ENCODE measurements at regions not wholly inside any gene's neighbourhood (a gene's known extent, or its start where the extent isn't known, plus 50 kb on each side); places are given as distances from the start of the nearest gene placed in this dataset.

DNA sequence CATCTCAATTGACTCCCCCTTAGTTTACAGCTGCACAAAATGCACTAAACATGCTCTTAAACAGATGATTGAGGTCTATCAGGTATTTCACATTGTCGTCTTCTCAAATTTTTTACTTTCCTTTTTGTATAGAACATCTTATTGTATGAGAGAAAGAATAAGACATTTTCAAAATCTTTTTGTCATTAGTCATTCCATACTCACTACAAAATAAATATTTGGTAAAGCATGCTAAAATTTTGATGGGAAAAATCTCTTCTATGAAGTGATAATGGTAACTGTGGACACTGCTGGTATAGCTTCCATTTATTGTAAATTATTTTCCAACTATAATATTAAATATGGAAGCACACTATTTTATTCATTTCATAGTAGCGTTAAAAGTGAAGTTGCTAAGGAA is 185.6 kb upstream of the FSTL5 start:
- TF ChIP-seq, protein P1, sequence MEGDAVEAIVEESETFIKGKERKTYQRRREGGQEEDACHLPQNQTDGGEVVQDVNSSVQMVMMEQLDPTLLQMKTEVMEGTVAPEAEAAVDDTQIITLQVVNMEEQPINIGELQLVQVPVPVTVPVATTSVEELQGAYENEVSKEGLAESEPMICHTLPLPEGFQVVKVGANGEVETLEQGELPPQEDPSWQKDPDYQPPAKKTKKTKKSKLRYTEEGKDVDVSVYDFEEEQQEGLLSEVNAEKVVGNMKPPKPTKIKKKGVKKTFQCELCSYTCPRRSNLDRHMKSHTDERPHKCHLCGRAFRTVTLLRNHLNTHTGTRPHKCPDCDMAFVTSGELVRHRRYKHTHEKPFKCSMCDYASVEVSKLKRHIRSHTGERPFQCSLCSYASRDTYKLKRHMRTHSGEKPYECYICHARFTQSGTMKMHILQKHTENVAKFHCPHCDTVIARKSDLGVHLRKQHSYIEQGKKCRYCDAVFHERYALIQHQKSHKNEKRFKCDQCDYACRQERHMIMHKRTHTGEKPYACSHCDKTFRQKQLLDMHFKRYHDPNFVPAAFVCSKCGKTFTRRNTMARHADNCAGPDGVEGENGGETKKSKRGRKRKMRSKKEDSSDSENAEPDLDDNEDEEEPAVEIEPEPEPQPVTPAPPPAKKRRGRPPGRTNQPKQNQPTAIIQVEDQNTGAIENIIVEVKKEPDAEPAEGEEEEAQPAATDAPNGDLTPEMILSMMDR (conservative IDR thresholded peaks at IDR 0.05; ENCODE audit: low read depth, low read length), result no peak
- no peak for TF ChIP-seq EZH2phosphoT487 (IDR thresholded peaks at IDR 0.05; ENCODE audit: borderline replicate concordance, low read length)

All from PC-3 (cell line).